Left renal cortex interstitium (tissue), 4 donors: ENCODE measurements at regions not wholly inside any gene's neighbourhood (a gene's known extent, or its start where the extent isn't known, plus 50 kb on each side); places are given as distances from the start of the nearest gene placed in this dataset.

ENCODE experiments used
- DNase-seq, 4 donors: peaks; one replicate each; pipeline ENCODE4 v3.0.0-alpha.2; 2013; ENCODE audit warnings: low read depth in 4 of 4, low spot score in 2 of 4, missing footprints in 1 of 4

- DNase-seq: no peak
Measured at GRCh38 chr5:58043032-58043945, 416.6 kb downstream of the PLK2 start.

- DNase-seq: no peak
Measured at GRCh38 chr5:58041884-58042283, 418.0 kb downstream of the PLK2 start.

DNA sequence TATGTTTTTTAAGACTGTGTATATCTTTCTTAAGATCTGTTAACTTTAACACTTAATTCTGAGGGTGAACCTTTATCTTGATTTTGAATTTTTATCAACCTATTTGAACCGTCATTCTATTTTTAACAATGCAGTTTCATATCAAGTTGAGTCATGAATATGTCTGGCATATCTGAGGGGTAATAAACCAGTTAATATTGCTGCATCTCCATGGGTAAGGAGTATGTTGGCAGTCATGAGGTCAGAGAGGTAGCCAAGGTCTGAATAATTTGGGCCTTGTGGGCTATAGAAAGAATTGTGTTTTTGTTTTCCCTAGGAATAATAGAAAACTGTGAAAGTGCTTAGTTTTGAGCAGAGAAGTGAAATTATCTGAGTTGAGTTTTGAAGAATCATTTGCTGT lies 419.0 kb downstream of the PLK2 start:
- no peak for DNase-seq

DNA sequence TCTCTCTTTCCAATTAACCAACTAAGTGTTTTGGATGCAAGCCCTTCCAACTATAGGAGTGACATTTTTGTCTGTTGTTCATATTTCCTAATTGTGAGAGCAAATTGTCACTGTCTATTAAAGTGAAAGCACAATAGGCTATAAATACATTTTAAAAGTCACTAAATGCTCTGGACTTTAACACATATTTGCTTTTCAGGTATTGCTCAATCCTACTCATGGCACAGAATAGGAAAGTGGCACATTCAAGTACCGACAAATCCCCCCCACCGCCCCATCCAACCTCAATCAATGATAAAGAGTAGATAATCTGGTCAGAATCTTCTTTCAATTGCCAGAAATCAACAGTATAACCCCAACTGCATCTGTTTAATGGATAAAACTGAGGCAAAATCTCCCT lies 419.8 kb downstream of the PLK2 start:
- no peak for DNase-seq

- no peak for DNase-seq
Measured at GRCh38 chr5:58037899-58038298, 422.0 kb downstream of the PLK2 start.

- DNase-seq: no peak
Measured at GRCh38 chr5:58025809-58026208, 434.1 kb downstream of the PLK2 start.

DNA sequence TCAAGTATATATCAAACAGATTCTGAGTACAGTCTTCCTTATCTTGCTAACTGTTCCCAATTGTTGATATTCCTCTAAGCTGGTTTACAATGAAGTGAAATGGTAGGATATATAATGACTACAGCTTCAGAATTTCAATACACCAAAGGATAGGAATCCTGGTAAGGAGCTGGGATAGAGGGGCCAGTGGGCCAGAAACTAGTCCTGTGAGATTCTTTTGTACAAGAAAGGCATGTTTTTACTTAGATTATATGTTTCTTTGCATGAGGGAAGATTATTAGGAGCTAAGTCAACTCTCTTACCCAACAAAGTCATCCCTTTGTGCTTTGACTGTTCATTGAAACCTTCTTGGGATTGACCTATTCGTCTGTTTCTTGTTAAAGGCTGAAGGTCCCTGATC lies 435.7 kb downstream of the PLK2 start:
- no peak for DNase-seq

DNA sequence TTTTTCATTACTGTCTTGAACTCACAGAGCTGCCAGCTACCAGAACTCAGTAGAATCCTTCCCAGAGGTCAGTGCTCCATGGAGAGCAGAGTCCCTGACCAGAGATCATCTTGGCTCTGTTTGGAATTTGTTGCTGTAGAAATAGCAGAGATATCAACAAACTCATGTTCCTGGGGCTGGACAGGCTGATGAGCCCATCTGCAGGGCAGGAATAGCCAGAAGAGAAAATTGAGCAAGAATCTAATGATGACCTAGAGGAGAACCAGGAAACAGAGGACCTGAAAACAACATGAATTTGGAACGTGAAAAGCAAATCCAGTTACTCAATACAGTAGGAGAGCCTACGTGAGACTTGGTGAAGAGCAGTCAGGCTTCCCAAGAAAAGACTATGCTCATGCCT lies 437.8 kb downstream of the PLK2 start:
- no peak for DNase-seq

DNA sequence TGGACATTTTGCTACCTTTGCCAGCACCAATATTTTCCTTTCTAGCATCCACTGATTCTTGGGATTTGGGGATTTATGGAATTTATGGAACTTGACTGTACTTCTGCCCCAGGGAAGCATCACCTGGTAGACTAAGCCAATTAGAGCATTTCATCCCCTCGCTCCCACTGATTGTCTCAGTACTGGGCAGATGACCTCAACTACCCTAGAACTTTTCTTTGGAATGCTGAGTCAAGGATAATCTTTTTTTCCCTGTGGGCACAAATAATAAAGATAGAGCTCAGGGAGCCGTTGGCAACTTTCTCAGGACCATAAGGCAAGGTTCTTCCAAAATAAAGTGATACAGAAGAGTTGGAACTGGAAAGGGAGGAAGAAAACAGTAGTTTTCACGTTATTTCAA lies 438.4 kb downstream of the PLK2 start:
- DNase-seq: no peak

GRCh38 chr5:58019614-58020013 lies 440.3 kb downstream of the PLK2 start:
- no peak for DNase-seq

DNA sequence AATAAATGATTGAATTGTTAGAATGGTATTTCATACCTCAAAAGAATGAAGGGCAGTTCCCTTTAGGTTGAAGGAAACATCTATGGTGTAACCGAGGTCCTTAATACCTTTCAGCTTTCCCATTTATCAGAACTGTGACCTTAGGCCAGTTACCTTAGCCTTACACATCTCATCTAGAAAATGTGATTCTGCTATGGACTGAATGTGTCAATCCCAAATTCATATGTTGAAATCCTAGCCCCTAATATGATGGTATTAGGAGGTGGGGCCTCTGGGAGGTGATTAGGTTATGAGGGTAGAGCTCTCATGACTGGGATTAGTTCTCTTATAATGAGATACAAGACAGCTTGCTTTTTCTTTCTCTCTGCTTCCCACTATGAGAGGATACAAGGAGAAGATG lies 441.9 kb downstream of the PLK2 start:
- no peak for DNase-seq

DNA sequence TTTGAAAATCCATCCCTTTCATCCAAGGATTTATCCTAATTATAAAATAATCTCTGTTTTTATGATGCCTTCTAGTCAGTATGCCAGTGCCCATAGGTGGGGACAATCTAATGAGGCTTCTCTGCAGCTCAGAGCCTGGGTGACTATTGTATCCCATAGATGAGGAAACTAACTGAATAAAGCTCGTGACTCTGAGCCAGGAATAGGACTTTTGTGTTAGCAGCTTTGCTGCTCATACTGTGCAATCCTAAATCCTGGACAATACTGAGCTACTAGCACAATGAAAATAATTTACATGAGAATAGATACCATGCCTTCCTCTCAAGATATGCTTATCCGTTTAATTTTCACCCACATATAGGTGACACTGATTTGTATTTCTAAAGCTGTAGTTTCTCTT lies 443.0 kb downstream of the PLK2 start:
- no peak for DNase-seq

GRCh38 chr5:58016358-58016757 lies 443.5 kb downstream of the PLK2 start:
- no peak for DNase-seq

DNA sequence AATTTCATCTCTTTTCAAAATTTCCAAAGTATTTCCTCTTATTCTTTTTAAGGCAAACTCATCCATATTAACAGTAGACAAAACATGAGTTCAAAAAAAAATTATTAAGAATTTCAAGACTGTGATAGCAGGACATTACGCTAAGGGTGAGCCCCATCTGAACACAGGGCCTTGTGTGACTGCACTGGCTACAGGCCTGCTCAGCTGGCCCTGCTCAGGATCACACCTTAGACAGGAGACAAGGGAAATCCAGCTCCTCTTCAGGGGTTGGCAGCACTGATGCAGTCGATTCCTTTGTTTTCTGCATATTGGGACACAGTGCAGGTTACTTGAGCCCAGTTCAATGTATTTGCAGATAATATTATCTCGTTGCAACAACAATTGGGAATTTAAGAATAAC lies 444.7 kb downstream of the PLK2 start:
- no peak for DNase-seq

- DNase-seq: no peak
Measured at GRCh38 chr5:58013542-58014258, 446.2 kb downstream of the PLK2 start.

- DNase-seq: no peak
Measured at GRCh38 chr5:58012801-58013315, 447.0 kb downstream of the PLK2 start.

GRCh38 chr5:58012102-58012501 lies 447.8 kb downstream of the PLK2 start:
- no peak for DNase-seq

DNA sequence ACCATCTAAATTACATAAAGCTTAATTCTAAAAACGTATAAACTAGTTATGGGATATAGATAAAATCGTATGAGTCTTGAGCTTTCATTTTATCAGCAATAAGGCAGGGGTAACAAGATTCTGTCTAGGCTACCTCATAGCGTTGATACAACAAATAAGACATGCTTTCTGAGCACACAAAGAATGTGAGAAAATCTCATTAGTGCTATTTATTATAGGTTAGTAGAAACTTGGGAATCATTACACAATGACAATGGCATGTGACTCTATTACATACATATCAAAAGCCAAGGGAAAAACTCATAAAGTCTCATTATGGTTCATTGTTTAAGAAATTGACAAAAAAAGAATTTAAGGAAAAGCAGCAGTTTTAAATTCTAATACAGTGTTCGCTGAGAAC lies 448.6 kb downstream of the PLK2 start:
- no peak for DNase-seq

DNA sequence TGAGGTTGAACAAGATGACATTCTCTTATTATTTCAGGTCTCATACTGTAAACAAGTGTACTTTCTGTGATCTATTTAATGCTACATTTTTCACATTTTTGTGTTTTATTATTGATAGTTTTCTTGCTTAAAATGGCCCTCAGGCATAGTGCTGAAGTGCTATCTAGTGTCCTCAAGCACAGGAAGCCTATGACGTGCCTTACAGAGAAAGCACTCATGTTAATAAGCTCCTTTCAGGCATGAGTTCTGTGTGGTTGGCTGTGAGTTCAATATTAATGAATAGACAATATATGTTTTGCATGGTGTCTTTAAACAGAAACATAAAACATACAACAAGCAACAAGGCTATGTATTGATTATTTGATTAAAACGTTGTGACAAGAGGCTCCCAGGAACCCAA lies 450.1 kb downstream of the PLK2 start:
- no peak for DNase-seq

DNA sequence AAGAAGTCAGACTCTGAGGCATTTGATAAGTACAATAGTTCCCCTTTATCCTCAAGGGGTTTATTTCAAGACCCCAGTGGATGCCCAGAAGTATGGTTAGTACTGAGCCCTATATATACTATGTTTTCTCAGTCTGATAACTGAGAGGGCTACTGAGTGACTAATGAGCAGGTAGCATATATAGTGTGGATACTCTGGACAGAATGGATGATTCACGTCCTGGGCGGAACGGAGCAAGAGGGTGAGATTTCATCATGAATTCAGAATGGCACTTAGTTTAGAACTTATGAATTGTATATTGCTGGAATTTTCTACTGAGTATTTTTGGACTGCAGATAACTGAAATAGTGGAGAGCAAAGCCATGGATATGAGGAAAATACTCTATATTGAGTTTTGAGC lies 457.6 kb downstream of the PLK2 start:
- no peak for DNase-seq

DNA sequence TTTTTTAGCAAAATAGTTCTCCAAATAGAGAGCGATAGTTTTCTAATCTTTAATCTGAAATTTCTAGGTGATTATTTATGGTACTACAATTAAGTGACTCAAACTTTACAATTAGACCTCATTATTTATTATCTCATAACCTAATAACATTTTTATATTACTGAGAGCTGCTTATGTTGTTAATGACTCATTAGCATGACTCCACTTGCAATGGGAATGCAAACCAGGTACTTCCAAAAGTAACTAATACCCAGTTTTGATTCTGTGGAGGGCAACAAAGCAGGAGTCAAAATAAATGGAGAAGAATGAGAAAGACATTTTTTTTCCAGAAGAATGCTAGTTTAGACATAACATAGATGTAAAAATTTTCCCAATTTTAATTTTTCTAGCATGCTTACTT lies 466.0 kb downstream of the PLK2 start:
- DNase-seq: no peak

- no peak for DNase-seq
Measured at GRCh38 chr5:57989378-57989777, 470.5 kb downstream of the PLK2 start.
